ENCODE measurements at regions not wholly inside any gene's neighbourhood (a gene's known extent, or its start where the extent isn't known, plus 50 kb on each side); places are given as distances from the start of the nearest gene placed in this dataset.
"Not testable (repeated sequence)": the region's sequence is repeated elsewhere in the genome, so short reads cannot be mapped to it uniquely, and the experiment has no call there.

DNA sequence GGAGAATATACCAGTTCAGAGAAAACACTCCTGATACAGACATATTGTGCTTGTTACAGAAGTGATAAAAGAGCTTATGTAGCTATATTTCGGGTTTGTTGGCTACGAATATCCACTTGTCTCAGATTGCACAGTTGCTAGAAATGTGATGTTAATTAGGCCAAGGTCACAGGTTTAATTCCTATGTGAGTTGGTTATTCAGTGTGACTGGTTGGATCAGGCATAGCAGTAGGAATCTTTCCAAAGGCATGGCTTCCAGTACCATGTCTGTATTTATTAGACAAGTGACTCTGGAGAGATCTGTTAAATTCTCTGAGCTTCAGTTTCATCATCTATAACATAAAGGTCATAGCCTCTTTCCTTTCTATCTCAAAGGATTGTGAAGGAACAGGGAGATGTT lies 152.7 kb upstream of the KITLG start:
- no peak for DNase-seq

- DNase-seq = no peak
Measured at GRCh38 chr12:88729196-88729595, 148.9 kb upstream of the KITLG start.

GRCh38 chr12:88726806-88727720 lies 146.8 kb upstream of the KITLG start:
- DNase-seq = no peak

DNA sequence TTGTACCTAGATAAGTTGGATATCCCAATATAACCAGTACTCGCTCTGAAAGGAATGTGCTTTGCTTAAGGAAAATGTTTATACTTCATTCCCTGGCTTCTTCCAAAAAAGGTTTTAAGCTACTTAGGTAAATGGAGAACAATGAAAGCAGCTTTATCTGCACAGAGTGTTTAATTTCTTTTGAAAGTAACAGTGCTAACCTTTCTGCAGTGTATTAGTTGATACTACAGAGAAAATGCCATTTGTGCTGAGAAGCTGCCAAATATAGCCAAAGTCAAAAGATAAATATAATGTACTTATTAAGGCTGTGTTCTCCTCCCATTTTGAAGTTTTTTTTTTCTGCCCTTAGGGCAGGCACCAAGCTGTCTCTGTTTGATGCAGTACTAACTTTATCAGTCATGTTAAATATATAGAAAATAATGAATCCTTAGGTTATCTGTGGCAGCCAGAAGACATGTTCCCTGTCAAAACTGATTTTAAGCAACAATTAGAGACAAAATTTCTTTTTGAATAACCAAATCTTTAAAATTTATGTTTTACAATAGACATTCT lies 145.4 kb upstream of the KITLG start:
- no peak for DNase-seq

- no peak for DNase-seq
Measured at GRCh38 chr12:88723219-88723618, 142.9 kb upstream of the KITLG start.

GRCh38 chr12:88720785-88721650 lies 140.7 kb upstream of the KITLG start:
- no peak for DNase-seq

DNA sequence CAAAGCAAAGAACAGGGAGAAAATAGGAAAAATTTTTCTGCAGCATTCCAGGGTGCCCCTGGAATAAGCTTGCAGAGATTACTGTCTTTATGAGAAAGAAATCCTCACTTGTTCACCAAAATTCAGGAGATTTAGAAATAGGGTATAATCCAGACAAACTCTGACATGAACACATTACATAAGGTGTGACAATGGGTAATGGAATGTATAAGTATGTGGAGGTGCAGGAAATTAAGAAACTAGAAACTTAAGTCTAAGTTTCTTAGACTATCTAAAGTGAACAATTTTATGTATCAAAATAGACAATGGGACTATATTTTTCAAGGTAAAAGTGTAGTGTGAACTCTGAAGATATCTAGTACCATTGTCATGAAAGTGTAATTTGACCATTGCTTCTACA lies 140.0 kb upstream of the KITLG start:
- DNase-seq = no peak

- no peak for DNase-seq
Measured at GRCh38 chr12:88717188-88717587, 136.9 kb upstream of the KITLG start.

DNA sequence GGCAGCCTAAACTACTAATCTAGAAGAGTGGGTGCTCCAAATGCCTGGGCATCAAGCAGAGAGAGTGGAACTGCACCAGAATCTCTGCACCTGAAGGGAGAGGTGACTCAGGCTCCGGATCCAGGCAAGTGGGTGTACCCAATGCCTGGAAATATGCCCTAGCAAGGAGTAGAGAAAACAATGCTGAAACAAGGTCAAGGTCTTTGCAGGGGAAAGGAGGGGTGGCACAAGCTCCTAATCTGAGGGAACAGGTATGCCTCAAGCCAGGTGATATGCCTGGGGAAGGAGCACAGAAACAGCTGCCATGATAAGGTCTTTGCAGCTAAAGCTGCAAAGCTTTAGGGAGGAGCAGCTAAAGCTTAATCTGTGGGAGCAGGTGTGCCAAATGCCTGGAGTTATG lies 136.0 kb upstream of the KITLG start:
- no peak for DNase-seq

DNA sequence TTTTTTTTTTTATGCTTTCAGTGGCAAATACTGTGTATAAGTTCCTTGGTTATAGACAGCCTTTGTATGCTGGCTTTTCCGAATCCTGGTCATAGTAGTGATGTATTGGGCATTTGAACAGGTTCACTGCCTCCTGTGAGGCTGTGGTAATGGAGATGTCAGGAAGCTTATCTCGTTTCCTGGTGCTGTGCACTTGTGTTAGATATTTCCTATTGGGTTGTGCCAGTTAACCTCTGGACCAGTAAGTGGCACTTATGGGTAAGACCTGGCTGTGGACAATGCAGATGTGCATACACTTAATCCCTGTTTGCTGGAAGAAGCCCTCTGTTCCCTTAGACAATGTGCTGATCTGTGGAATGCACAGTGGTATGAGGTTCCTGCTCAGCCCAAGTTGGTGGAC lies 135.4 kb upstream of the KITLG start:
- no peak for DNase-seq

DNA sequence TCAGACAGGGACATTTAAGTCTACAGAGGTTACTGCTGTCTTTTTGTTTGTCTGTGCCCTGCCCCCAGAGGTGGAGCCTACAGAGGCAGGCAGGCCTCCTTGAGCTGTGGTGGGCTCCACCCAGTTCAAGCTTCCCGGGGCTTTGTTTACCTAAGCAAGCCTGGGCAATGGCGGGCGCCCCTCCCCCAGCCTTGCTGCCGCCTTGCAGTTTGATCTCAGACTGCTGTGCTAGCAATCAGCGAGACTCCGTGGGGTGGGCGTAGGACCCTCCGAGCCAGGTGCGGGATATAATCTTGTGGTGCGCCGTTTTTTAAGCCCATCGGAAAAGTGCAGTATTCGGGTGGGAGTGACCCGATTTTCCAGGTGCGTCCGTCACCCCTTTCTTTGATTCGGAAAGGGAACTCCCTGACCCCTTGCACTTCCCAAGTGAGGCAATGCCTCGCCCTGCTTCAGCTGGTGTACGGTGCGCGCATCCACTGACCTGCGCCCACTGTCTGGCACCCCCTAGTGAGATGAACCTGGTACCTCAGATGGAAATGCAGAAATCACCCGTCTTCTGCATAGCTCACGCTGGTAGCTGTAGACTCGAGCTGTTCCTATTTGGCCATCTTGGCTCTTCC lies 134.1 kb upstream of the KITLG start:
- not testable (repeated sequence) for DNase-seq

DNA sequence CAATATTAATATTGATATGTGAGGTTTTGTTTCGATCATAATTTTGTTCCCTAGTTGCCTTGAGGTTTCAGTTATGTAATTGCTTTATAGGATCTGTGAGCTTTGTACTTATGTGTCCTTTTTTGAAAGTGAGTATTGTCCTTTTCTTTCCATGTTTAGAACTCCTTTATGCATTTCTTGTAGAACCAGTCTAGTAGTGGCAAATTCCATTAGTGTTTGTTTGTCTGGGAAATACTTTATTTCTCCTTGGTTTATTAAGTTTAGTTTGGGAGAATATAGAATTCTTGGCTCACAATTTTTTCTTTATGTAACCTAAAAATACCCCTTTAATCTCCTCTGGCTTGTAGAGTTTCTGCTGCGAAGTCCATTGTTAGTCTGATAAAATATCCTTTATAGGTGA lies 127.5 kb upstream of the KITLG start:
- no peak for DNase-seq

- DNase-seq = no peak
Measured at GRCh38 chr12:88706286-88706685, 126.0 kb upstream of the KITLG start.

- no peak for DNase-seq
Measured at GRCh38 chr12:88703790-88704189, 123.5 kb upstream of the KITLG start.

- DNase-seq = no peak
Measured at GRCh38 chr12:88698471-88698870, 118.2 kb upstream of the KITLG start.

DNA sequence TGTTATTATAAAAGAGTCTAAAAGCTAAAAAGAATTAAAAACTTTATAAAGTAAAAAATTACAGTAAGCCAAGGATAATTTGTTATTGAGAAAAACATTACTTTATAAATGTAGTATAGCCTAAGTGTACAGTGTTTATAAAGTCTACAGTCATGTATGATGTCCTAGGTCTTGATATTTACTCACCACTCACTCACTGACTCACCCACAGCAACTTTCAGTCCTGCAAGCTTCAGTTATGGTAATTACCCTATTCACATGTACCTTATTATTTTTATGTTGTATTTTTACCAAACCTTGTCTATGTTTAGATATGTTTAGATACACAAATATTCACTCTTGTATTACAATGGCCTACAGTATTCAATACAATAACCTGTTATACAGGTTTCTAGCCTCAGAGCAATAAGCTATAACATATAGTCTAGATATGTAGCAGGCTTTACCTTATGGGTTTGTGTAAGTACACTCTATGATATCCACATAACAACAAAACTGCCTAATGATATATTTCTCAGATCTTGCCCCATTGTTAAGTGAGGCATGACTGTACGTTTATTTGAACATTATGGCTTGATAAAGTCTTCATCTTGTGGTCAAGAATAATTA lies 113.7 kb upstream of the KITLG start:
- DNase-seq = no peak

GRCh38 chr12:88691811-88692210 lies 111.5 kb upstream of the KITLG start:
- no peak for DNase-seq

GRCh38 chr12:88684610-88685009 lies 104.3 kb upstream of the KITLG start:
- no peak for DNase-seq

- DNase-seq = no peak
Measured at GRCh38 chr12:88684170-88684569, 103.9 kb upstream of the KITLG start.

DNA sequence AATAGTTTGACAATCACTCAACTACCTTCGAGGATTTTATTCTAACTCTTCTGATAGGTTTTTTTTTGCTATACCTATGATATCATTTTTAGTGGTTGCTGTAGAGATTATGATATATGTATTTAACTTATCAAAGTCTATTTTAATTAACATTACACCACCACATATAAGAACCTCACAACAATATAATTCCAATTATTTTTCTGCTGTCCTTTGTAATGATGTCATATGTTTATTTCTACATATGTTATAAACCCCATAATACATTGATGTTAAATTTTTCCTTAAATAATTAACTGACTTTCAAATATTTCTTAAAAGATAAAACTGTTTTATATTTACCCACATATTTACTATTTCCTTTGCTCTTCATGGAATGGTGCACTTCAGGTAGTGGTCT lies 103.4 kb upstream of the KITLG start:
- DNase-seq = no peak

- DNase-seq = no peak
Measured at GRCh38 chr12:88681271-88681670, 101.0 kb upstream of the KITLG start.

- no peak for DNase-seq
Measured at GRCh38 chr12:88677464-88677863, 97.2 kb upstream of the KITLG start.

DNA sequence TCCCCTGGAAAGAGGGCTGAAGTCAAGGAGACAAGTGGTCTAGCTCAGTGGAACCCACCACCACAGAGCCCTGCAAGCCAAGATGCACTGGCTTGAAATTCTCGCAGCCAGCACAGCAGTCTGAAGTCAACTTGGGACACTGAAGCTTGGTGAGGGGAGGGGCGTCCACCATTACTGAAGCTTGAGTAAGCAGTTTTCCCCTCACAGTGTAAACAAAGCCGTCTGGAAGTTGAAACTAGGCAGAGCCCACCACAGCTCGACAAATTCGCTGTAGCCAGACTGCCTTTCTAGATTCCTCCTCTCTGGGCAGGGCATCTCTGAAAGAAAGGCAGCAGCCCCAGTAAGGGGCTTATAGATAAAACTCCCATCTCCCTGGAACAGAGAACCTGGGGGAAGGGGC lies 87.3 kb upstream of the KITLG start:
- DNase-seq = not testable (repeated sequence)
